GM23248 (cell line): ENCODE measurements at regions not wholly inside any gene's neighbourhood (a gene's known extent, or its start where the extent isn't known, plus 50 kb on each side); places are given as distances from the start of the nearest gene placed in this dataset.

Experiments used
- DNase-seq: peaks from one replicate; pipeline ENCODE4 v3.0.0-alpha.2; 2015
- H2AFZ ChIP-seq: fragments of 200-600 bp; sonication (generic); 2 replicates; pipeline ENCODE4 v1.6.1; 2016; ENCODE audit warnings: antibody characterized with exemption
- H3F3A ChIP-seq: fragments of 200-600 bp; sonication (generic); 2 replicates; pipeline ENCODE4 v1.6.1; 2016; ENCODE audit warnings: mild to moderate bottlenecking, antibody characterized with exemption, mixed run types; ENCODE audit not compliant: insufficient read depth
- H3K27ac ChIP-seq: fragments of 200-600 bp; sonication (generic); 2 replicates; pipeline ENCODE4 v1.5.1; 2016; ENCODE audit warnings: mild to moderate bottlenecking
- H3K27me3 ChIP-seq: fragments of 200-600 bp; sonication (generic); replicated peaks from 2 replicates; pipeline ENCODE4 v1.6.1; 2016; ENCODE audit warnings: mild to moderate bottlenecking; ENCODE audit not compliant: insufficient read depth
- H3K36me3 ChIP-seq: fragments of 200-600 bp; sonication (generic); 2 replicates; pipeline ENCODE4 v1.6.1; 2016; ENCODE audit warnings: low read depth, mild to moderate bottlenecking
- H3K4me1 ChIP-seq: fragments of 200-600 bp; sonication (generic); 2 replicates; pipeline ENCODE4 v1.6.1; 2016; ENCODE audit warnings: mild to moderate bottlenecking; ENCODE audit not compliant: insufficient read depth
- H3K4me2 ChIP-seq: fragments of 200-600 bp; sonication (generic); one replicate; pipeline ENCODE4 v1.6.1; 2016; ENCODE audit warnings: mild to moderate bottlenecking; ENCODE audit not compliant: unreplicated experiment
- H3K4me3 ChIP-seq: fragments of 200-600 bp; sonication (generic); 2 replicates; pipeline ENCODE4 v1.5.1; 2016; ENCODE audit warnings: mild to moderate bottlenecking
- H3K79me2 ChIP-seq: fragments of 200-600 bp; sonication (generic); 2 replicates; pipeline ENCODE4 v1.6.1; 2016; ENCODE audit warnings: mild to moderate bottlenecking; ENCODE audit not compliant: insufficient read depth
- H3K9ac ChIP-seq: fragments of 200-600 bp; sonication (generic); 2 replicates; pipeline ENCODE4 v1.6.1; 2016; ENCODE audit warnings: mild to moderate bottlenecking
- H3K9me2 ChIP-seq: fragments of 200-600 bp; sonication (generic); 2 replicates; pipeline ENCODE4 v1.6.1; 2016; ENCODE audit warnings: mixed run types, mild to moderate bottlenecking, moderate library complexity; ENCODE audit not compliant: insufficient read depth
- H3K9me3 ChIP-seq: fragments of 200-600 bp; sonication (generic); one replicate; pipeline ENCODE4 v1.6.1; 2017; ENCODE audit warnings: low read depth
- H4K20me1 ChIP-seq: fragments of 200-600 bp; sonication (generic); 2 replicates; pipeline ENCODE4 v1.6.0; 2016; ENCODE audit not compliant: insufficient read depth
- EZH2 ChIP-seq: fragments of 200-600 bp; sonication (generic); IDR thresholded peaks from 2 replicates; pipeline ENCODE4 v1.6.1; 2018; ENCODE audit warnings: antibody characterized with exemption, mild to moderate bottlenecking; ENCODE audit not compliant: insufficient read depth, poor library complexity, severe bottlenecking
- EZH2phosphoT487 ChIP-seq: fragments of 200-600 bp; sonication (generic); IDR thresholded peaks from 2 replicates; pipeline ENCODE4 v1.6.1; 2018; ENCODE audit warnings: antibody characterized with exemption, moderate library complexity, mild to moderate bottlenecking, low read depth; ENCODE audit not compliant: insufficient read depth
- WGBS, 2 experiments: methylation state at CpG; one replicate each; pipeline ENCODE4 v1.1.6; 2015 to 2017; ENCODE audit warnings: low lambda C conversion rate in 2 of 2, low coverage in 1 of 2; ENCODE audit errors: missing lambda C conversion rate in 2 of 2; 5-methylcytosine and 5-hydroxymethylcytosine counted together
- in situ Hi-C: fragments of 300-500 bp; cut with MboI; formaldehyde crosslinking; loops from 2 replicates; pipeline ENCODE4 v1.15.0; 2020

- DNase-seq = no peak
- TF ChIP-seq EZH2 (no peak), EZH2phosphoT487 (no peak)
- Histone ChIP-seq H3K4me3 (no peak overlapping the region), H3K27me3 (no peaks in the 10 kb centered on the region), H3K4me1 (no peaks in the 10 kb centered on the region), H3F3A (no peaks in the 10 kb centered on the region), H3K9me2 (no peaks in the 10 kb centered on the region), H4K20me1 (no peaks in the 10 kb centered on the region), H3K36me3 (no peaks in the 10 kb centered on the region), H3K27ac (no peak overlapping the region), H2AFZ (no peak overlapping the region), H3K4me2 (no peak overlapping the region), H3K9me3 (no peaks in the 10 kb centered on the region), H3K79me2 (no peaks in the 10 kb centered on the region), H3K9ac (no peak overlapping the region)
- in situ Hi-C loops = no loop called here
- 36 to 37% methylated on average over 2 of the region's 2 CpGs for WGBS, 2 experiments
Measured at GRCh38 chrX:121165930-121166359, 118.5 kb downstream of the GLUD2 start.

- no peaks in the 10 kb centered on the region for H3K9me2 ChIP-seq
- 44 to 54% methylated on average over 2 of the region's 2 CpGs for WGBS, 2 experiments
- no peak for DNase-seq
- H3K4me3 ChIP-seq = no peak overlapping the region
- no peak overlapping the region for H2AFZ ChIP-seq
- H3K79me2 ChIP-seq = no peaks in the 10 kb centered on the region
- in situ Hi-C loops = no loop called here
- H3K9ac ChIP-seq = no peak overlapping the region
- H3F3A ChIP-seq = no peaks in the 10 kb centered on the region
- no peaks in the 10 kb centered on the region for H4K20me1 ChIP-seq
- no peaks in the 10 kb centered on the region for H3K36me3 ChIP-seq
- no peak overlapping the region for H3K4me2 ChIP-seq
- H3K9me3 ChIP-seq = no peaks in the 10 kb centered on the region
- no peaks in the 10 kb centered on the region for H3K4me1 ChIP-seq
- TF ChIP-seq EZH2phosphoT487 (no peak), EZH2 (no peak)
- H3K27ac ChIP-seq = no peak overlapping the region
- no peaks in the 10 kb centered on the region for H3K27me3 ChIP-seq
Measured at GRCh38 chrX:121169099-121170035, 122.0 kb downstream of the GLUD2 start.

GRCh38 chrX:121172703-121173102 is 125.3 kb downstream of the GLUD2 start:
- WGBS, 2 experiments = 11 to 23% methylated on average over 2 of the region's 2 CpGs
- no peak overlapping the region for H3K4me3 ChIP-seq
- no peak overlapping the region for H3K9ac ChIP-seq
- TF ChIP-seq EZH2phosphoT487 = no peak
- TF ChIP-seq EZH2 = no peak
- DNase-seq = no peak
- no peaks in the 10 kb centered on the region for H3K9me2 ChIP-seq
- no peaks in the 10 kb centered on the region for H3K4me1 ChIP-seq
- H3K79me2 ChIP-seq = no peaks in the 10 kb centered on the region
- H4K20me1 ChIP-seq = no peaks in the 10 kb centered on the region
- H3K36me3 ChIP-seq = no peaks in the 10 kb centered on the region
- H3F3A ChIP-seq = no peaks in the 10 kb centered on the region
- no peaks in the 10 kb centered on the region for H3K27me3 ChIP-seq
- in situ Hi-C loops = no loop called here
- H3K27ac ChIP-seq = no peak overlapping the region
- no peak overlapping the region for H3K4me2 ChIP-seq
- H2AFZ ChIP-seq = no peak overlapping the region
- H3K9me3 ChIP-seq = no peaks in the 10 kb centered on the region

- H3F3A ChIP-seq = no peaks in the 10 kb centered on the region
- H3K4me3 ChIP-seq = no peak overlapping the region
- H3K36me3 ChIP-seq = no peaks in the 10 kb centered on the region
- no peak overlapping the region for H3K9ac ChIP-seq
- no peaks in the 10 kb centered on the region for H3K79me2 ChIP-seq
- H3K9me3 ChIP-seq = no peaks in the 10 kb centered on the region
- DNase-seq = no peak
- H4K20me1 ChIP-seq = no peaks in the 10 kb centered on the region
- H2AFZ ChIP-seq = no peak overlapping the region
- TF ChIP-seq EZH2 (no peak), EZH2phosphoT487 (no peak)
- in situ Hi-C loops = no loop called here
- no peaks in the 10 kb centered on the region for H3K27me3 ChIP-seq
- H3K27ac ChIP-seq = no peak overlapping the region
- no peaks in the 10 kb centered on the region for H3K4me1 ChIP-seq
- WGBS, 2 experiments = 22 to 50% methylated on average over 1 of the region's 1 CpG
- H3K9me2 ChIP-seq = no peaks in the 10 kb centered on the region
- H3K4me2 ChIP-seq = no peak overlapping the region
Measured at GRCh38 chrX:121179972-121180371, 132.6 kb downstream of the GLUD2 start.
